DMS 273 (cell line): ENCODE measurements at regions not wholly inside any gene's neighbourhood (a gene's known extent, or its start where the extent isn't known, plus 50 kb on each side); places are given as distances from the start of the nearest gene placed in this dataset.
"Not testable (repeated sequence)": the region's sequence is repeated elsewhere in the genome, so short reads cannot be mapped to it uniquely, and the experiment has no call there.

Experiments used
- DNase-seq: peaks from one replicate; lab custom pipeline; 2025; ENCODE audit not compliant: unreplicated experiment; lab: John Stamatoyannopoulos, UW

GRCh38 chr7:32224276-32224675 lies 154.1 kb upstream of the PDE1C start:
- DNase-seq = no peak

GRCh38 chr7:32223721-32224120 lies 153.5 kb upstream of the PDE1C start:
- DNase-seq = no peak

GRCh38 chr7:32223071-32223650 lies 153.0 kb upstream of the PDE1C start:
- no peak for DNase-seq

- DNase-seq = no peak
These were observed 152.2 kb upstream of the PDE1C start for GRCh38 chr7:32222251-32222900.

- peak; percentile 55 for DNase-seq
These were observed 151.5 kb upstream of the PDE1C start for GRCh38 chr7:32221736-32222135.

- DNase-seq = no peak
These were observed 150.8 kb upstream of the PDE1C start for GRCh38 chr7:32221056-32221455.

- peak; percentile 43 for DNase-seq
These were observed 149.6 kb upstream of the PDE1C start for GRCh38 chr7:32219831-32220230.

- no peak for DNase-seq
These were observed 149.2 kb upstream of the PDE1C start for GRCh38 chr7:32219416-32219815.

- DNase-seq = peak; percentile 84
These were observed 148.6 kb upstream of the PDE1C start for GRCh38 chr7:32218741-32219288.

- peak; percentile 43 for DNase-seq
These were observed 147.9 kb upstream of the PDE1C start for GRCh38 chr7:32218154-32218467.

- DNase-seq = no peak
These were observed 147.3 kb upstream of the PDE1C start for GRCh38 chr7:32217341-32218153.

- DNase-seq = no peak
These were observed 146.6 kb upstream of the PDE1C start for GRCh38 chr7:32216759-32217158.

- no peak for DNase-seq
These were observed 145.5 kb upstream of the PDE1C start for GRCh38 chr7:32215697-32216096.

- no peak for DNase-seq
These were observed 144.7 kb upstream of the PDE1C start for GRCh38 chr7:32214913-32215312.

GRCh38 chr7:32212321-32212720 lies 142.1 kb upstream of the PDE1C start:
- no peak for DNase-seq

- DNase-seq = peak; percentile 32
These were observed 136.8 kb upstream of the PDE1C start for GRCh38 chr7:32206987-32207386.

GRCh38 chr7:32206488-32206887 lies 136.3 kb upstream of the PDE1C start:
- no peak for DNase-seq

GRCh38 chr7:32205298-32205824 lies 135.2 kb upstream of the PDE1C start:
- DNase-seq = not testable (repeated sequence)

- peak; percentile 96 for DNase-seq
These were observed 134.3 kb upstream of the PDE1C start for GRCh38 chr7:32204361-32205018.

GRCh38 chr7:32200646-32201045 lies 130.4 kb upstream of the PDE1C start:
- DNase-seq = peak; percentile 88

GRCh38 chr7:32194537-32194936 lies 124.3 kb upstream of the PDE1C start:
- DNase-seq = no peak
